WTC11 (cell line): ENCODE measurements at regions not wholly inside any gene's neighbourhood (a gene's known extent, or its start where the extent isn't known, plus 50 kb on each side); places are given as distances from the start of the nearest gene placed in this dataset.

Experiments used
- ATAC-seq: fragments of 200-7000 bp; cut with Tn5 transposase; 2 replicates; pipeline ENCODE4 v1.10.0; 2021; ENCODE audit warnings: mild to moderate bottlenecking, moderate library complexity
- CTCF ChIA-PET: fragments of 300-600 bp; sonication (Branson Sonifier 250); formaldehyde crosslinking; loops from one replicate; lab custom pipeline; 2021; ENCODE audit warnings: antibody characterized with exemption; lab: Charles Lee
- POLR2A ChIA-PET: fragments of 350-600 bp; sonication (Branson Sonifier 250); formaldehyde crosslinking; loops from one replicate; lab custom pipeline; 2021; ENCODE audit warnings: antibody characterized with exemption; lab: Charles Lee
- DNase-seq: peaks from one replicate; pipeline ENCODE4 v3.0.0; 2021; ENCODE audit warnings: low spot score
- H3K27ac Mint-ChIP-seq: 2 replicates; pipeline ENCODE4 v1.8.0; 2021; ENCODE audit warnings: mixed read lengths
- H3K27me3 Mint-ChIP-seq: 2 replicates; pipeline ENCODE4 v1.8.0; 2021; ENCODE audit warnings: low read depth, mild to moderate bottlenecking, moderate library complexity, mixed read lengths
- H3K36me3 Mint-ChIP-seq: 2 replicates; pipeline ENCODE4 v1.8.0; 2021; ENCODE audit warnings: mixed read lengths
- H3K4me1 Mint-ChIP-seq: 2 replicates; pipeline ENCODE4 v1.8.0; 2022; ENCODE audit warnings: mixed read lengths
- H3K4me3 Mint-ChIP-seq: 2 replicates; pipeline ENCODE4 v1.8.0; 2021; ENCODE audit warnings: mild to moderate bottlenecking, moderate library complexity, mixed read lengths
- H3K9me3 Mint-ChIP-seq: 2 replicates; pipeline ENCODE4 v1.8.0; 2021; ENCODE audit warnings: mixed read lengths
- ATF1 ChIP-seq: sonication (generic); formaldehyde crosslinking; IDR thresholded peaks from 2 replicates; pipeline ENCODE4 v1.8.1; 2023; ENCODE audit warnings: mild to moderate bottlenecking, moderate library complexity, missing genetic modification reagents
- ATF2 ChIP-seq: sonication (generic); formaldehyde crosslinking; IDR thresholded peaks from 2 replicates; pipeline ENCODE4 v1.8.1; 2022; ENCODE audit warnings: low read depth, missing genetic modification reagents, borderline replicate concordance
- CREB1 ChIP-seq: sonication (generic); formaldehyde crosslinking; IDR thresholded peaks from 2 replicates; pipeline ENCODE4 v1.8.0; 2023; ENCODE audit warnings: mild to moderate bottlenecking, missing genetic modification reagents
- E2F4 ChIP-seq: sonication (generic); formaldehyde crosslinking; IDR thresholded peaks from 2 replicates; pipeline ENCODE4 v1.8.1; 2022; ENCODE audit warnings: low read depth, mild to moderate bottlenecking, moderate library complexity, missing genetic modification reagents, borderline replicate concordance
- ELF4 ChIP-seq: sonication (generic); formaldehyde crosslinking; IDR thresholded peaks from 2 replicates; pipeline ENCODE4 v1.8.1; 2022; ENCODE audit warnings: low read depth, mild to moderate bottlenecking, moderate library complexity, missing genetic modification reagents
- ESRRA ChIP-seq: sonication (generic); formaldehyde crosslinking; IDR thresholded peaks from 2 replicates; pipeline ENCODE4 v1.8.1; 2022; ENCODE audit warnings: mild to moderate bottlenecking, missing genetic modification reagents, borderline replicate concordance
- FOXK1 ChIP-seq: sonication (generic); formaldehyde crosslinking; IDR thresholded peaks from 2 replicates; pipeline ENCODE4 v1.8.0; 2022; ENCODE audit warnings: mild to moderate bottlenecking, moderate library complexity, missing genetic modification reagents
- KAT7 ChIP-seq: sonication (generic); formaldehyde crosslinking; IDR thresholded peaks from 2 replicates; pipeline ENCODE4 v1.8.1; 2023; ENCODE audit warnings: missing genetic modification reagents, mild to moderate bottlenecking, borderline replicate concordance
- MYBL2 ChIP-seq: sonication (generic); formaldehyde crosslinking; IDR thresholded peaks from 2 replicates; pipeline ENCODE4 v1.8.1; 2023; ENCODE audit warnings: mild to moderate bottlenecking, moderate library complexity, missing genetic modification reagents
- NFE2L1 ChIP-seq: sonication (generic); formaldehyde crosslinking; IDR thresholded peaks from 2 replicates; pipeline ENCODE4 v1.8.1; 2023; ENCODE audit warnings: missing genetic modification reagents
- NFYB ChIP-seq: sonication (generic); formaldehyde crosslinking; conservative IDR thresholded peaks from 2 replicates; pipeline ENCODE4 v1.8.0; 2022; ENCODE audit warnings: low read depth, missing genetic modification reagents
- NR2C2 ChIP-seq: sonication (generic); formaldehyde crosslinking; IDR thresholded peaks from 2 replicates; pipeline ENCODE4 v1.8.0; 2022; ENCODE audit warnings: mild to moderate bottlenecking, missing genetic modification reagents
- PRRX2 ChIP-seq: fragments of 250-450 bp; sonication (Bioruptor Pico); IDR thresholded peaks from 2 replicates; pipeline ENCODE4 v1.8.0; 2021; ENCODE audit warnings: mild to moderate bottlenecking
- SMAD3 ChIP-seq: sonication (generic); formaldehyde crosslinking; IDR thresholded peaks from 2 replicates; pipeline ENCODE4 v1.8.0; 2022; ENCODE audit warnings: missing genetic modification reagents, mild to moderate bottlenecking, borderline replicate concordance
- ZNF219 ChIP-seq: sonication (generic); formaldehyde crosslinking; IDR thresholded peaks from 2 replicates; pipeline ENCODE4 v1.8.0; 2023; ENCODE audit warnings: missing genetic modification reagents, mild to moderate bottlenecking, borderline replicate concordance
- ZNF232 ChIP-seq: sonication (generic); formaldehyde crosslinking; IDR thresholded peaks from 2 replicates; pipeline ENCODE4 v1.8.0; 2022; ENCODE audit warnings: mild to moderate bottlenecking, missing genetic modification reagents
- ZNF416 ChIP-seq: fragments of 250-450 bp; sonication (Bioruptor Pico); IDR thresholded peaks from 2 replicates; pipeline ENCODE4 v1.9.0; 2021; ENCODE audit warnings: mild to moderate bottlenecking, inconsistent platforms
- ZNF423 ChIP-seq: fragments of 250-450 bp; sonication (Bioruptor Pico); IDR thresholded peaks from 2 replicates; pipeline ENCODE4 v2.1.2; 2022; ENCODE audit warnings: mild to moderate bottlenecking, moderate library complexity
- TF ChIP-seq, protein P1 (sequence below): fragments of 250-450 bp; sonication (Bioruptor Pico); IDR thresholded peaks from 2 replicates; pipeline ENCODE4 v1.8.0; 2021; ENCODE audit warnings: mild to moderate bottlenecking
- TF ChIP-seq, protein P2 (sequence below): sonication (generic); formaldehyde crosslinking; IDR thresholded peaks from 2 replicates; pipeline ENCODE4 v1.8.0; 2022; ENCODE audit warnings: mild to moderate bottlenecking, missing genetic modification reagents
- TF ChIP-seq, protein P3 (sequence below): fragments of 200-600 bp; IDR thresholded peaks from 2 replicates; pipeline ENCODE4 v1.8.0; 2022; ENCODE audit warnings: antibody characterized with exemption

- no peak for ATAC-seq
- Mint-ChIP-seq H3K9me3 (peaks cover 4% of the 10 kb centered on the region), H3K27ac (no peak overlapping the region), H3K36me3 (peaks cover 3% of the 10 kb centered on the region), H3K4me1 (no peaks in the 10 kb centered on the region), H3K4me3 (no peak overlapping the region)
- ChIA-PET POLR2A (no interaction called here), CTCF (interaction anchor here (0.9 to 1.5 kb wide), 3 partner anchors 8 to 631 kb away, joined by 3 to 4 read pairs (median 4); no protein-coding TSS in a partner anchor)
- DNase-seq: no peak
- TF ChIP-seq NFYB (CRISPR knock-in tag): no peak
- TF ChIP-seq, protein P1, sequence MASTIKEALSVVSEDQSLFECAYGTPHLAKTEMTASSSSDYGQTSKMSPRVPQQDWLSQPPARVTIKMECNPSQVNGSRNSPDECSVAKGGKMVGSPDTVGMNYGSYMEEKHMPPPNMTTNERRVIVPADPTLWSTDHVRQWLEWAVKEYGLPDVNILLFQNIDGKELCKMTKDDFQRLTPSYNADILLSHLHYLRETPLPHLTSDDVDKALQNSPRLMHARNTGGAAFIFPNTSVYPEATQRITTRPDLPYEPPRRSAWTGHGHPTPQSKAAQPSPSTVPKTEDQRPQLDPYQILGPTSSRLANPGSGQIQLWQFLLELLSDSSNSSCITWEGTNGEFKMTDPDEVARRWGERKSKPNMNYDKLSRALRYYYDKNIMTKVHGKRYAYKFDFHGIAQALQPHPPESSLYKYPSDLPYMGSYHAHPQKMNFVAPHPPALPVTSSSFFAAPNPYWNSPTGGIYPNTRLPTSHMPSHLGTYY (CRISPR knock-in tag): no peak
- no peak for TF ChIP-seq ZNF232
- TF ChIP-seq, all 79 proteins: peak for 0
- no peaks in the 10 kb centered on the region for H3K27me3 Mint-ChIP-seq
Observed at GRCh38 chr6:170462366-170463020, 90.6 kb downstream of the PSMB1 start.

GRCh38 chr6:170461556-170462365 is 91.3 kb downstream of the PSMB1 start:
- no peaks in the 10 kb centered on the region for H3K27me3 Mint-ChIP-seq
- no peaks in the 10 kb centered on the region for H3K4me1 Mint-ChIP-seq
- CTCF ChIA-PET: interaction anchor here (0.9 to 1.3 kb wide), 2 partner anchors 18 to 630 kb away, joined by 3 to 4 read pairs; no protein-coding TSS in a partner anchor
- DNase-seq (no peak), ATAC-seq (no peak)
- TF ChIP-seq ZNF219 (CRISPR knock-in tag) (no peak), FOXK1 (CRISPR knock-in tag) (no peak), CREB1 (CRISPR knock-in tag) (no peak), NR2C2 (no peak), ELF4 (CRISPR knock-in tag) (no peak), SMAD3 (CRISPR knock-in tag) (no peak), KAT7 (CRISPR knock-in tag) (no peak), ATF1 (CRISPR knock-in tag) (no peak), NFE2L1 (no peak), ATF2 (CRISPR knock-in tag) (no peak)
- TF ChIP-seq, protein P2, sequence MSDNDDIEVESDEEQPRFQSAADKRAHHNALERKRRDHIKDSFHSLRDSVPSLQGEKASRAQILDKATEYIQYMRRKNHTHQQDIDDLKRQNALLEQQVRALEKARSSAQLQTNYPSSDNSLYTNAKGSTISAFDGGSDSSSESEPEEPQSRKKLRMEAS (CRISPR knock-in tag): no peak
- TF ChIP-seq, protein P3, sequence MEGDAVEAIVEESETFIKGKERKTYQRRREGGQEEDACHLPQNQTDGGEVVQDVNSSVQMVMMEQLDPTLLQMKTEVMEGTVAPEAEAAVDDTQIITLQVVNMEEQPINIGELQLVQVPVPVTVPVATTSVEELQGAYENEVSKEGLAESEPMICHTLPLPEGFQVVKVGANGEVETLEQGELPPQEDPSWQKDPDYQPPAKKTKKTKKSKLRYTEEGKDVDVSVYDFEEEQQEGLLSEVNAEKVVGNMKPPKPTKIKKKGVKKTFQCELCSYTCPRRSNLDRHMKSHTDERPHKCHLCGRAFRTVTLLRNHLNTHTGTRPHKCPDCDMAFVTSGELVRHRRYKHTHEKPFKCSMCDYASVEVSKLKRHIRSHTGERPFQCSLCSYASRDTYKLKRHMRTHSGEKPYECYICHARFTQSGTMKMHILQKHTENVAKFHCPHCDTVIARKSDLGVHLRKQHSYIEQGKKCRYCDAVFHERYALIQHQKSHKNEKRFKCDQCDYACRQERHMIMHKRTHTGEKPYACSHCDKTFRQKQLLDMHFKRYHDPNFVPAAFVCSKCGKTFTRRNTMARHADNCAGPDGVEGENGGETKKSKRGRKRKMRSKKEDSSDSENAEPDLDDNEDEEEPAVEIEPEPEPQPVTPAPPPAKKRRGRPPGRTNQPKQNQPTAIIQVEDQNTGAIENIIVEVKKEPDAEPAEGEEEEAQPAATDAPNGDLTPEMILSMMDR: no peak
- peaks cover 4% of the 10 kb centered on the region for H3K9me3 Mint-ChIP-seq
- H3K36me3 Mint-ChIP-seq: peaks cover 3% of the 10 kb centered on the region
- H3K27ac Mint-ChIP-seq: peak overlapping the region; percentile 87; the same call in 1 of the 2 replicates
- POLR2A ChIA-PET: no interaction called here
- no peak overlapping the region for H3K4me3 Mint-ChIP-seq

DNA sequence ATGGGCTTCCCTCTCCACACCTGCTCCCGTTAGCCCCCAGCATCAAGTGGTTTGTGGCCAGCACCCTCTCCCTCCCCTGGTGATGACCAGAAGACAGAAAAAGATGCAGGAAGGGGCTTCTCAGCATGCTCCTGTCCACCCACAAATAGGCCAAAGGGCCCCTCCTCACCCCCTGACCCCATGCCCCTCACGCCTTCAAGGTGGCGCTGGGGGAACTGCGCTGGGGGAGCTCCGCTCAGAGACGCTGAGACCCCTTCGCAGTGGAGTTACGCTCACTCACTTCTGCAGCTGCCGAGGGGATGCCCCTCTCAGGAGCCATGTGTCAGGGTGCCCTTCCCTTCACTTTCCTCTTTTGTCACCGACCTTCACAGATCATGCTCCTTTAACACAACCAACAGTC is 92.0 kb downstream of the PSMB1 start:
- Mint-ChIP-seq H3K9me3 (peaks cover 4% of the 10 kb centered on the region), H3K27ac (no peak overlapping the region), H3K36me3 (peaks cover 3% of the 10 kb centered on the region), H3K27me3 (no peaks in the 10 kb centered on the region), H3K4me3 (no peak overlapping the region), H3K4me1 (no peaks in the 10 kb centered on the region)
- TF ChIP-seq ESRRA (CRISPR knock-in tag) (no peak), E2F4 (CRISPR knock-in tag) (no peak), ZNF416 (CRISPR knock-in tag) (no peak), PRRX2 (CRISPR knock-in tag) (no peak), MYBL2 (CRISPR knock-in tag) (no peak), ZNF423 (CRISPR knock-in tag) (no peak)
- ATAC-seq: no peak
- ChIA-PET CTCF (interaction anchor here (0.9 kb wide), 1 partner anchor 19 kb away, joined by 3 read pairs; no protein-coding TSS in a partner anchor), POLR2A (no interaction called here)
- DNase-seq: no peak
